NB4 (cell line): ENCODE measurements at regions not wholly inside any gene's neighbourhood (a gene's known extent, or its start where the extent isn't known, plus 50 kb on each side); places are given as distances from the start of the nearest gene placed in this dataset.

Source experiments
- POLR2A ChIP-seq: IDR thresholded peaks from 2 replicates; pipeline ENCODE4 v1.6.1; 2011; ENCODE audit warnings: mild to moderate bottlenecking; ENCODE audit not compliant: insufficient read length; ENCODE audit errors: extremely low read depth
- TF ChIP-seq, protein P1 (sequence below): IDR thresholded peaks from one replicate; pipeline ENCODE4 v1.5.1; 2012; ENCODE audit warnings: low read depth, low read length

DNA sequence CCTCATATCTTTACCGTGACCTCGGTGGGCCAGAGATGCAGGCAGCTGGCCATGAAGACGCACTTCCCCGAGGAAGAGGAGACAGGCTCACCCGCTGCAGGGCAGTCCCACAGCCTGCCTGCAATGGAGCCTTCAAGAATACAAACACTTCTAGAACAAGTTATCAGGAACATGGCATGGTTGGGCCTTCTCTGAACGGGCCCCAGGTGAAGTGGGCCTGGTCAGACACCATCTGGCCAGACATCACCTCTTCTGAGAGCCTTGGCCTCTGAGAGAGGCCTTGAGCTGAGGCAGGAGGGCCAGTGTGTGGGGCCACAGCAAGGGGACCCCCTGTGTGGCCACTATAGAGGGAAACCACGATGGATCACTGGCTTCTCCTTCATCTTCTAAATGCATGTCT, 112.4 kb upstream of the GDF10 start:
- no peak for TF ChIP-seq POLR2A
- TF ChIP-seq, protein P1, sequence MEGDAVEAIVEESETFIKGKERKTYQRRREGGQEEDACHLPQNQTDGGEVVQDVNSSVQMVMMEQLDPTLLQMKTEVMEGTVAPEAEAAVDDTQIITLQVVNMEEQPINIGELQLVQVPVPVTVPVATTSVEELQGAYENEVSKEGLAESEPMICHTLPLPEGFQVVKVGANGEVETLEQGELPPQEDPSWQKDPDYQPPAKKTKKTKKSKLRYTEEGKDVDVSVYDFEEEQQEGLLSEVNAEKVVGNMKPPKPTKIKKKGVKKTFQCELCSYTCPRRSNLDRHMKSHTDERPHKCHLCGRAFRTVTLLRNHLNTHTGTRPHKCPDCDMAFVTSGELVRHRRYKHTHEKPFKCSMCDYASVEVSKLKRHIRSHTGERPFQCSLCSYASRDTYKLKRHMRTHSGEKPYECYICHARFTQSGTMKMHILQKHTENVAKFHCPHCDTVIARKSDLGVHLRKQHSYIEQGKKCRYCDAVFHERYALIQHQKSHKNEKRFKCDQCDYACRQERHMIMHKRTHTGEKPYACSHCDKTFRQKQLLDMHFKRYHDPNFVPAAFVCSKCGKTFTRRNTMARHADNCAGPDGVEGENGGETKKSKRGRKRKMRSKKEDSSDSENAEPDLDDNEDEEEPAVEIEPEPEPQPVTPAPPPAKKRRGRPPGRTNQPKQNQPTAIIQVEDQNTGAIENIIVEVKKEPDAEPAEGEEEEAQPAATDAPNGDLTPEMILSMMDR: no peak
